ENCODE measurements at regions not wholly inside any gene's neighbourhood (a gene's known extent, or its start where the extent isn't known, plus 50 kb on each side); places are given as distances from the start of the nearest gene placed in this dataset.

DNA sequence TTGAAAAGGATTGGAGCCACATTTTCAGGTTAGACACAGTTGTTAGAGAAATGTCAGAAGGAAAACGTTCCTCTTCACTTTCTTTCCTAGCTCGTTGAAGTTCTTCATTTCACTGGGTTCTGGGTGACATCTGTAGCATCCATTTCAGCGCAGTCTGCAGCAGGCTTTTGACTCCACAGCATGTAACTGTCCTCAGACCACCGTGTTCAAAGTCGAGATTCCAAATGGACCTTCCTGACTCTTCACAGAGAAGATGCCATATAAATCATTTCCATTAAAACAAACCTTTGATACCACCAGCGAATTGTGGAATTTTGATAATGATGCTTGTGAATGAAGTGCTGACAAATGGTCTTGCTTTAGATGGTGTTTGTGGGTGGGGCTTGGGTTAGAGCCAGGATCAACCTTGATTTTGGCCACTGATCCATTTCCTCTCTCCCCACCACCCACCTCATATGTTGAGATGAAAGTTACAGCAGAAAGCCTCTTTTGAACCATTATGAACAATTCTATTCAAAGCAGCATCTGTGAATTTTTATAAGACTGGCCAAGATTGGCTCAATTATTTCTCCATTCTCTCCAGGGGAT, 185.3 kb upstream of the PREP start:
- no peak for TF ChIP-seq POLR2A (IDR thresholded peaks at IDR 0.05; ENCODE audit: low read depth, low read length)
- TF ChIP-seq, protein P1, sequence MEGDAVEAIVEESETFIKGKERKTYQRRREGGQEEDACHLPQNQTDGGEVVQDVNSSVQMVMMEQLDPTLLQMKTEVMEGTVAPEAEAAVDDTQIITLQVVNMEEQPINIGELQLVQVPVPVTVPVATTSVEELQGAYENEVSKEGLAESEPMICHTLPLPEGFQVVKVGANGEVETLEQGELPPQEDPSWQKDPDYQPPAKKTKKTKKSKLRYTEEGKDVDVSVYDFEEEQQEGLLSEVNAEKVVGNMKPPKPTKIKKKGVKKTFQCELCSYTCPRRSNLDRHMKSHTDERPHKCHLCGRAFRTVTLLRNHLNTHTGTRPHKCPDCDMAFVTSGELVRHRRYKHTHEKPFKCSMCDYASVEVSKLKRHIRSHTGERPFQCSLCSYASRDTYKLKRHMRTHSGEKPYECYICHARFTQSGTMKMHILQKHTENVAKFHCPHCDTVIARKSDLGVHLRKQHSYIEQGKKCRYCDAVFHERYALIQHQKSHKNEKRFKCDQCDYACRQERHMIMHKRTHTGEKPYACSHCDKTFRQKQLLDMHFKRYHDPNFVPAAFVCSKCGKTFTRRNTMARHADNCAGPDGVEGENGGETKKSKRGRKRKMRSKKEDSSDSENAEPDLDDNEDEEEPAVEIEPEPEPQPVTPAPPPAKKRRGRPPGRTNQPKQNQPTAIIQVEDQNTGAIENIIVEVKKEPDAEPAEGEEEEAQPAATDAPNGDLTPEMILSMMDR (IDR thresholded peaks at IDR 0.05; ENCODE audit: extremely low read depth in 1 of 2, insufficient read depth in 1 of 2, low read depth in 1 of 2, low read length in 2 of 2), result no peak
- no peak for TF ChIP-seq POLR2AphosphoS5 (IDR thresholded peaks at IDR 0.05; ENCODE audit: insufficient read depth, low read depth, low read length)
